ENCODE measurements at regions not wholly inside any gene's neighbourhood (a gene's known extent, or its start where the extent isn't known, plus 50 kb on each side); places are given as distances from the start of the nearest gene placed in this dataset.

DNA sequence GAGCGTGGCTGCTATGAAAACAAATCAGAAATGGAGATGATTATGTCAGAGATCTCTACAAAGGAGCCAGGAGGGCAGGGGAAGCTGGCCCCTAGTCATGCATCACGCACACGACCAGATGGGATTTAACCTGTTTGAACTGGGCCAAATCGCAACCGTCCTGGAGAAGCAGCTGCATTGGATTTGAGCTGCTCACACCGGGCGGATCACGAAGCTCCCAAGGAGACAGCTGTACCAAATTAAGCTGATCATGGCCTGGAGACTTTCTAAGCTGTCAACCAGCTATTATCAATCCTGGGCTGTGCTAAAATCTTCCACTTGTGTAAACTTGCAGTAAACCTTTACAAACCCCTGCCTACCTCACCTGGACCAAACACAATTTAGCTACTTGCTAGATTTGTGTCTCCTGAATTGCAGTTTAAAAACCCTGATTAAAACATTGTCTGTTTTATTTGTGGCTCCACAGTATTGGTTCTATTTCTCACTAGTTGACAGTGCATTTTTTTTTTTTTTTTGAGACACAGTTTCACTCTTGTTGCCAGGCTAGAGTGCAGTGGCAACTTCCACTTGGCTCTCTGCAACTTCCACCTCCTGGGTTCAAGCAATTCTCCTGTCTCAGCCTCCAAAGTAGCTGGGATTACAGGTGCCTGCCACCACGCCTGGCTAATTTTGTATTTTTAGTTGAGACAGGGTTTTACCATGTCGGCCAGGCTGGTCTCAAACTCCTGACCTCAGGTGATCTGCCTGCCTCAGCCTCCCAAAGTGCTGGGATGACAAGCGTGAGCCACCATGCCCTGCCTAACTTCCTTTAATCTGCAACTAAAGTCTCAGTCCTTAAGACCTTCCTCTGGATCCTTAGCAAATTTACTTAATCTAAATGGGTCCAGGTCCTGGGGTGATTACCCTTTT is 98.3 kb upstream of the GRIN2A start:
- TF ChIP-seq, protein P1, sequence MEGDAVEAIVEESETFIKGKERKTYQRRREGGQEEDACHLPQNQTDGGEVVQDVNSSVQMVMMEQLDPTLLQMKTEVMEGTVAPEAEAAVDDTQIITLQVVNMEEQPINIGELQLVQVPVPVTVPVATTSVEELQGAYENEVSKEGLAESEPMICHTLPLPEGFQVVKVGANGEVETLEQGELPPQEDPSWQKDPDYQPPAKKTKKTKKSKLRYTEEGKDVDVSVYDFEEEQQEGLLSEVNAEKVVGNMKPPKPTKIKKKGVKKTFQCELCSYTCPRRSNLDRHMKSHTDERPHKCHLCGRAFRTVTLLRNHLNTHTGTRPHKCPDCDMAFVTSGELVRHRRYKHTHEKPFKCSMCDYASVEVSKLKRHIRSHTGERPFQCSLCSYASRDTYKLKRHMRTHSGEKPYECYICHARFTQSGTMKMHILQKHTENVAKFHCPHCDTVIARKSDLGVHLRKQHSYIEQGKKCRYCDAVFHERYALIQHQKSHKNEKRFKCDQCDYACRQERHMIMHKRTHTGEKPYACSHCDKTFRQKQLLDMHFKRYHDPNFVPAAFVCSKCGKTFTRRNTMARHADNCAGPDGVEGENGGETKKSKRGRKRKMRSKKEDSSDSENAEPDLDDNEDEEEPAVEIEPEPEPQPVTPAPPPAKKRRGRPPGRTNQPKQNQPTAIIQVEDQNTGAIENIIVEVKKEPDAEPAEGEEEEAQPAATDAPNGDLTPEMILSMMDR (IDR thresholded peaks at IDR 0.05): no peak
- no peak for TF ChIP-seq ZFX (IDR thresholded peaks at IDR 0.05; ENCODE audit: borderline replicate concordance)

All from 22Rv1 (cell line).